Peyer's patch (tissue), 4 donors: ENCODE measurements at regions not wholly inside any gene's neighbourhood (a gene's known extent, or its start where the extent isn't known, plus 50 kb on each side); places are given as distances from the start of the nearest gene placed in this dataset.
A peak's percentile ranks its signal among the peaks of the same experiment; 100 is the strongest.
"Not testable (repeated sequence)": the region's sequence is repeated elsewhere in the genome, so short reads cannot be mapped to it uniquely, and the experiment has no call there.

Experiments
- DNase-seq, 3 donors: peaks; one replicate each; pipeline ENCODE4 v3.0.0-alpha.2; 2017 to 2019
- H3K27ac ChIP-seq, 4 donors: fragments of 200-600 bp; sonication (generic); one replicate each; pipeline ENCODE4 v1.5.1; 2016 to 2019
- H3K27me3 ChIP-seq, 2 donors: fragments of 200-600 bp; sonication (generic); one replicate each; pipeline ENCODE4 v1.5.1; 2019
- H3K36me3 ChIP-seq, 3 donors: fragments of 200-600 bp; sonication (generic); one replicate each; pipeline ENCODE4 v1.5.1; 2016 to 2019
- H3K4me1 ChIP-seq, 4 donors: fragments of 200-600 bp; sonication (generic); one replicate each; pipeline ENCODE4 v1.5.1; 2016 to 2019
- H3K4me3 ChIP-seq, 4 donors: fragments of 200-600 bp; sonication (generic); 1 replicate in 3 of 4; 2 replicates in 1 of 4; pipeline ENCODE4 v1.5.1; 2016 to 2019; ENCODE audit warnings: mild to moderate bottlenecking in 1 of 4
- H3K9me3 ChIP-seq, 4 donors: fragments of 200-600 bp; sonication (generic); one replicate each; pipeline ENCODE4 v1.5.1; 2016 to 2019; ENCODE audit warnings: mild to moderate bottlenecking in 1 of 4
- CTCF ChIP-seq, 6 experiments: fragments of 450-650 bp in 4 of 6; fragments of 200-600 bp in 2 of 6; sonication (generic) in 1 of 6; IDR thresholded peaks; one replicate each; pipeline ENCODE4 v1.5.1; 2017 to 2019; ENCODE audit warnings: antibody characterized with exemption in 6 of 6, mild to moderate bottlenecking in 3 of 6, moderate library complexity in 1 of 6
- POLR2A ChIP-seq, 2 donors: fragments of 450-650 bp; IDR thresholded peaks; one replicate each; pipeline ENCODE4 v1.5.1; 2017; ENCODE audit warnings: antibody characterized with exemption in 2 of 2, mild to moderate bottlenecking in 2 of 2, moderate library complexity in 2 of 2

DNA sequence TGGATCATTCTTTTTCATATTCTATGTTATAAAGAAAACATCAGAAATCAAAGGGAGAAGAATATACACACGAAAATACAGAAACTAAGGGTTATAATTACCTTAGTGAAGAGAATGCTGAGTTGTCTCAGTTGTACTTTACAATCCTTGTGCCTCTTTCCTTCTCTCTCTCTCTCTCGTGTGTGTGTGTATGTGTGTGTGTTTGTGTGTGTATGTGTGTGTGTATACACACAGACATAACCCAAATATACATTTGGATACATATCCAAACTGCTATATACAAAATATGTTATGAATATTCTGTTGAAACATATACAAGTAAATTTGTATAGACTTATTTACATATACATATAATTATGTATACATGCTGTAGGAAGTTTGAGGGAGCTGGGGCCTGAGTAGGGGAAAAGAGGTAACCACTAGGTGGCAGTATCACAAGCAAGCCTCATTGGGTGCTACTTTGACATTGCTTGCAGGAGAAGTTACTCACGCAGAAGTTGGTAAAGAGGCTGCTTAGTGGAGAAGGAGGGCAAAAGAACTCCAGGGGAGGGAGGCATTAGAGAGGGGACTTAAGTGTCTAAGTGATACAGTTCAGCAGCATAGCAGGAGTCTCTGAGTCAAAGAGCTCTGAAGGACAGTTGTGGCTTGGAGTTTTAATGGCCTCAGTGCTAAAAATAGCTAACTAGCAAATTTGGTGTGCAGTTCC lies 465.1 kb upstream of the PCDH20 start:
- Histone ChIP-seq H3K9me3 (peaks cover 0 to 5% (median 0%) of the 10 kb centered on the region in 4 donors), H3K27ac (no peak overlapping the region), H3K4me3 (no peak overlapping the region), H3K27me3 (no peaks in the 10 kb centered on the region), H3K36me3 (no peaks in the 10 kb centered on the region), H3K4me1 (no peaks in the 10 kb centered on the region)
- DNase-seq = no peak
- TF ChIP-seq POLR2A (IDR thresholded peaks at IDR 0.05) (no peak), CTCF (IDR thresholded peaks at IDR 0.05) (peak in 4 of 6 experiments; percentile 25 to 40 (median 35))

DNA sequence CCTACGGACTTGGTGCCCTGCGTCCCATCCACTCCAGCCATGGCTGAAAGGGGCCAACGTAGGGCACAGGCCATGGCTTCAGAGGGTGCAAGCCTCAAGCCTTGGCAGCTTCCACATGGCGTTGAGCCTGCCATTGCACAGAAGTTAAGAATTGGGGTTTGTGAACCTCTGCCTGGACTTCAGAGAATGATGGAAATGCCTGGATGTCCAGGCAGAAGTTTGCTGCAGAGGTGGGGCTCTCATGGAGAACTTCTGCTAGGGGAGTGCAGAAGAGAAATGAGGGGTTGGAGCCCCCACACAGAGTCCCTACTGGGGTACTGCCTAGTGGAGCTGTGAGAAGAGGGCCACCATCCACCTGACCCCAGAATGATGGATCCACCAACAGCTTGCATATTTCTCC lies 462.9 kb upstream of the PCDH20 start:
- not testable (repeated sequence) for H3K9me3 ChIP-seq, H3K27me3 ChIP-seq, H3K4me3 ChIP-seq, H3K4me1 ChIP-seq, DNase-seq, H3K27ac ChIP-seq, H3K36me3 ChIP-seq

GRCh38 chr13:61874970-61875579 lies 459.4 kb upstream of the PCDH20 start:
- Histone ChIP-seq H3K27ac (no peak overlapping the region), H3K4me1 (no peaks in the 10 kb centered on the region), H3K36me3 (no peaks in the 10 kb centered on the region), H3K9me3 (peaks cover 0 to 5% (median 0%) of the 10 kb centered on the region in 4 donors), H3K4me3 (no peak overlapping the region), H3K27me3 (no peaks in the 10 kb centered on the region)
- DNase-seq = no peak
- TF ChIP-seq POLR2A (IDR thresholded peaks at IDR 0.05) (no peak), CTCF (IDR thresholded peaks at IDR 0.05) (no peak)

GRCh38 chr13:61873717-61874116 lies 458.1 kb upstream of the PCDH20 start:
- DNase-seq = no peak
- H3K27me3 ChIP-seq = no peaks in the 10 kb centered on the region
- no peak for TF ChIP-seq POLR2A (IDR thresholded peaks at IDR 0.05)
- no peak for TF ChIP-seq CTCF (IDR thresholded peaks at IDR 0.05)
- H3K9me3 ChIP-seq = peaks cover 0 to 1% (median 0%) of the 10 kb centered on the region in 4 donors
- H3K27ac ChIP-seq = no peak overlapping the region
- H3K4me1 ChIP-seq = no peaks in the 10 kb centered on the region
- H3K36me3 ChIP-seq = no peaks in the 10 kb centered on the region
- H3K4me3 ChIP-seq = no peak overlapping the region

GRCh38 chr13:61857198-61857597 lies 441.5 kb upstream of the PCDH20 start:
- Histone ChIP-seq H3K27ac (no peak overlapping the region), H3K27me3 (no peaks in the 10 kb centered on the region), H3K9me3 (no peaks in the 10 kb centered on the region), H3K4me3 (no peak overlapping the region), H3K4me1 (no peaks in the 10 kb centered on the region), H3K36me3 (no peaks in the 10 kb centered on the region)
- TF ChIP-seq CTCF (IDR thresholded peaks at IDR 0.05) (no peak), POLR2A (IDR thresholded peaks at IDR 0.05) (no peak)
- no peak for DNase-seq

GRCh38 chr13:61852116-61852619 lies 436.5 kb upstream of the PCDH20 start:
- Histone ChIP-seq H3K4me3 (no peak overlapping the region), H3K4me1 (no peaks in the 10 kb centered on the region), H3K27ac (no peak overlapping the region), H3K9me3 (no peaks in the 10 kb centered on the region), H3K36me3 (no peaks in the 10 kb centered on the region), H3K27me3 (no peaks in the 10 kb centered on the region)
- TF ChIP-seq POLR2A (IDR thresholded peaks at IDR 0.05) (no peak), CTCF (IDR thresholded peaks at IDR 0.05) (no peak)
- no peak for DNase-seq
